Stomach (tissue), 8 donors: ENCODE measurements at regions not wholly inside any gene's neighbourhood (a gene's known extent, or its start where the extent isn't known, plus 50 kb on each side); places are given as distances from the start of the nearest gene placed in this dataset.

ENCODE experiments used
- DNase-seq, 2 donors: peaks; one replicate each; pipeline versions ENCODE4 v3.0.0 to v3.0.0-alpha.2; 2013 to 2019
- H3K27ac ChIP-seq, 5 donors: fragments of 200-600 bp in 4 of 5; sonication (generic) in 4 of 5; one replicate each; pipeline ENCODE4 v1.5.1; 2013 to 2019; ENCODE audit warnings: mild to moderate bottlenecking in 1 of 5, moderate library complexity in 1 of 5
- H3K27me3 ChIP-seq, 3 donors: fragments of 200-600 bp; sonication (generic); one replicate each; pipeline ENCODE4 v1.5.1; 2017 to 2019; ENCODE audit warnings: mixed run types in 1 of 3
- H3K36me3 ChIP-seq, 4 donors: fragments of 200-600 bp; sonication (generic); 1 replicate in 3 of 4; 2 replicates in 1 of 4; pipeline ENCODE4 v1.5.1; 2016 to 2019
- H3K4me1 ChIP-seq, 4 donors: fragments of 200-600 bp; sonication (generic); one replicate each; pipeline ENCODE4 v1.5.1; 2016 to 2019
- H3K4me3 ChIP-seq, 4 donors: fragments of 200-600 bp; sonication (generic) in 3 of 4; one replicate each; pipeline ENCODE4 v1.5.1; 2016 to 2019; ENCODE audit warnings: mild to moderate bottlenecking in 1 of 4
- H3K9me3 ChIP-seq, 4 donors: fragments of 200-600 bp; sonication (generic); one replicate each; pipeline ENCODE4 v1.5.1; 2016 to 2019
- EP300 ChIP-seq: sonication (generic); formaldehyde crosslinking; IDR thresholded peaks from one replicate; pipeline ENCODE4 v1.6.1; 2017; ENCODE audit warnings: antibody characterized with exemption
- POLR2A ChIP-seq, 4 donors: fragments of 450-650 bp; IDR thresholded peaks; one replicate each; pipeline ENCODE4 v1.6.1; 2016; ENCODE audit warnings: antibody characterized with exemption in 4 of 4, control low read depth in 2 of 4, mild to moderate bottlenecking in 1 of 4, moderate library complexity in 1 of 4
- POLR2AphosphoS5 ChIP-seq, 3 donors: sonication (generic); formaldehyde crosslinking; IDR thresholded peaks; one replicate each; pipeline ENCODE4 v1.6.1; 2016; ENCODE audit warnings: antibody characterized with exemption in 3 of 3
- WGBS, 5 donors: extraction: QIAGEN DNeasy Blood & Tissue Kit in 3 of 5; methylation state at CpG; one replicate each; pipeline versions ENCODE4 v1.1.5 to v1.1.7; 2013 to 2018; 5-methylcytosine and 5-hydroxymethylcytosine counted together
- intact Hi-C: fragments of 100-400 bp; cut with DNase I; formaldehyde crosslinking; loops from one replicate; pipeline ENCODE4 v1.15.1; 2023; ENCODE audit warnings: low total_unique reads
- TF ChIP-seq, protein P1 (sequence below), 7 experiments: fragments of 450-650 bp in 4 of 7; fragments of 200-600 bp in 3 of 7; sonication (generic) in 3 of 7; IDR thresholded peaks; one replicate each; pipeline ENCODE4 v1.5.1; 2016 to 2019; ENCODE audit warnings: antibody characterized with exemption in 7 of 7, control low read depth in 2 of 7, mild to moderate bottlenecking in 1 of 7
- donor health status: healthy with polysubstance abuse.
- donor health status: Bipolar disorder and iron deficiency.
- donor health status: healthy.

DNA sequence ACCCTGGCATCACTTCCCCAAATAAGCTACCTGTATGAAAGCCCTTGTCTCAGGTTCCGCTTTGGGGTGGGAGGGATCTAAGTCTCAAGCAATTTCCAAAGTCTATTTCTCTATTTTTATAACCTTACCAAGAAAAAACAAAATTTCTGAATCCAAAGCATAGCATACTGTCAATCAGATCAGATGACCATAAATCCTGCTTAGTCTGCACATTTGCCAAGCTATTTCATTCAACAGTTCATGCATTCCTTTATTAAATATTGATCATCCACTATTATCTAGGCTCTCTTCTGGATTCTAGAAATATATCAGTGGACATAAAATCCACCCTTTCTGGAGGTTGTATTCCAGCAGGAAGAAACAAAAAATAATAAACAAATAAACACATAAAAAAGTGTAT is 263.5 kb upstream of the USP15 start:
- Histone ChIP-seq H3K4me1 (peaks cover 0 to 9% (median 0%) of the 10 kb centered on the region in 4 donors), H3K27ac (no peak overlapping the region), H3K9me3 (no peaks in the 10 kb centered on the region), H3K27me3 (no peaks in the 10 kb centered on the region), H3K4me3 (no peak overlapping the region), H3K36me3 (no peaks in the 10 kb centered on the region)
- no peak for TF ChIP-seq POLR2A (IDR thresholded peaks at IDR 0.05)
- TF ChIP-seq EP300, result no peak
- TF ChIP-seq, protein P1, sequence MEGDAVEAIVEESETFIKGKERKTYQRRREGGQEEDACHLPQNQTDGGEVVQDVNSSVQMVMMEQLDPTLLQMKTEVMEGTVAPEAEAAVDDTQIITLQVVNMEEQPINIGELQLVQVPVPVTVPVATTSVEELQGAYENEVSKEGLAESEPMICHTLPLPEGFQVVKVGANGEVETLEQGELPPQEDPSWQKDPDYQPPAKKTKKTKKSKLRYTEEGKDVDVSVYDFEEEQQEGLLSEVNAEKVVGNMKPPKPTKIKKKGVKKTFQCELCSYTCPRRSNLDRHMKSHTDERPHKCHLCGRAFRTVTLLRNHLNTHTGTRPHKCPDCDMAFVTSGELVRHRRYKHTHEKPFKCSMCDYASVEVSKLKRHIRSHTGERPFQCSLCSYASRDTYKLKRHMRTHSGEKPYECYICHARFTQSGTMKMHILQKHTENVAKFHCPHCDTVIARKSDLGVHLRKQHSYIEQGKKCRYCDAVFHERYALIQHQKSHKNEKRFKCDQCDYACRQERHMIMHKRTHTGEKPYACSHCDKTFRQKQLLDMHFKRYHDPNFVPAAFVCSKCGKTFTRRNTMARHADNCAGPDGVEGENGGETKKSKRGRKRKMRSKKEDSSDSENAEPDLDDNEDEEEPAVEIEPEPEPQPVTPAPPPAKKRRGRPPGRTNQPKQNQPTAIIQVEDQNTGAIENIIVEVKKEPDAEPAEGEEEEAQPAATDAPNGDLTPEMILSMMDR (IDR thresholded peaks at IDR 0.05), result no peak
- TF ChIP-seq POLR2AphosphoS5 (IDR thresholded peaks at IDR 0.05), result no peak
- no peak for DNase-seq
- intact Hi-C loops, result no loop called here
- 90 to 97% (median 93%) methylated on average over 1 of the region's 1 CpG for WGBS, 5 donors

DNA sequence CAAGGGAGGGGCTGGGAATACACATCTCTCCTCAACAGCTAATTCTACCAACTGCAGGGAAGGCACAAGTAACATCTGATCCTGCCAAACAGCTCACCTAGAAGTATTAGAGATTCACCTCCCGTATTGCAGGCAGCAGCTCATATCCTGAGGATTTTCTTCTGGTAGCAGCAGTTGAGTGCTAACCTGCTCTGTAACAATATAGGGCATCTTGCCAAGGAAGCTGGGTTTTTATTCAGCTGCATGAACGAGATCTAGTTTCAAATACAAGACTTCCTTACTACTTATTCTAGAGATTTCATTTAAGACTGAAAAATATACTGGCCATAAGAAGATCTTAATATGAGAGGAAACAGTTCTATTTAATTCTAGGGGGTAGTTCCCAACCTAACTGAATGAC is 261.4 kb upstream of the USP15 start:
- no peaks in the 10 kb centered on the region for H3K9me3 ChIP-seq
- DNase-seq, result peak in 1 of 2 donors; percentile 46
- H3K27me3 ChIP-seq, result no peaks in the 10 kb centered on the region
- no peak overlapping the region for H3K4me3 ChIP-seq
- H3K4me1 ChIP-seq, result peaks cover 0 to 9% (median 0%) of the 10 kb centered on the region in 4 donors
- intact Hi-C loops, result no loop called here
- no peak overlapping the region for H3K27ac ChIP-seq
- 5 to 29% (median 17%) methylated on average over 2 of the region's 2 CpGs for WGBS, 5 donors
- no peak for TF ChIP-seq EP300
- no peak for TF ChIP-seq POLR2A (IDR thresholded peaks at IDR 0.05)
- TF ChIP-seq, protein P1 (IDR thresholded peaks at IDR 0.05), result no peak
- no peak for TF ChIP-seq POLR2AphosphoS5 (IDR thresholded peaks at IDR 0.05)
- H3K36me3 ChIP-seq, result no peaks in the 10 kb centered on the region

DNA sequence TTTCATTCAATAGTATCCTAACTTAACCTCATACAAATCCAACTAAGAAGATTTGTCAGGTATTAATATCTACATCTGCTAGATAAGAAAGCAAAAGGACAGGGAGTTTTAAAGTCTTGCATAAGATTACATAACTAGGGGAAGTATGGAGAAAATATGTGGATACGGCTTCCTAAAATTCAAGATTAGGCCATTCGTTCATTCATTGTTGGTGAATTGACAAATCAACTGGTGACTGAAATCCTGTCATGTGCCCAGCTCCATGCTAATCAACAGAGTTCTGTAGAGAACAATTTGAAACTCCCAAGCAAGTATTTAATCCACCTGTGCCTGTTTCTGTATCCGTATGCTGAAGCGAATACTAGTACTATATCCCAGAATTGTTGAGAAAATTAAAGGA is 260.9 kb upstream of the USP15 start:
- 51 to 64% (median 54%) methylated on average over 4 of the region's 4 CpGs for WGBS, 5 donors
- H3K27ac ChIP-seq, result no peak overlapping the region
- intact Hi-C loops, result no loop called here
- DNase-seq, result no peak
- no peaks in the 10 kb centered on the region for H3K27me3 ChIP-seq
- H3K9me3 ChIP-seq, result no peaks in the 10 kb centered on the region
- TF ChIP-seq POLR2A (IDR thresholded peaks at IDR 0.05), result no peak
- no peak for TF ChIP-seq EP300
- no peak for TF ChIP-seq POLR2AphosphoS5 (IDR thresholded peaks at IDR 0.05)
- TF ChIP-seq, protein P1 (IDR thresholded peaks at IDR 0.05), result no peak
- no peak overlapping the region for H3K4me3 ChIP-seq
- no peaks in the 10 kb centered on the region for H3K36me3 ChIP-seq
- H3K4me1 ChIP-seq, result peaks cover 0 to 9% (median 0%) of the 10 kb centered on the region in 4 donors

DNA sequence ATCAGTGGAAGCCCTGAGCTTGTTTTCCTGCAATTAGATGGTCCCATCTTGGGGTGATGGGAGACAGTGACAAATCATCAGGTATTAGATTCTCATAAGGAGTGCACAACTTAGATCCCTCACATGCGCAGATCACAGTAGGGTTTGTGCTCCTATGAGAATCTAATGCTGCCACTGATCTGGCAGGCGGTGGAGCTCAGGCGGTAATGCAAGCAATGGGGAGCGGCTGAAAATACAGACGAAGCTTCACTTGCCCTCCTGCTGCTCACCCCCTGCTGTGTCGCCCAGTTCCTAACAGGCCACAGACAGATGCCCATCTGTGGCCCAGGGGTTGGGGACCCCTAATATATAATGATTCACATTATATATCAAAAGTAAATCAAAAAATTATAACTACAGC is 258.8 kb upstream of the USP15 start:
- Histone ChIP-seq H3K4me3 (no peak overlapping the region), H3K4me1 (peaks cover 0 to 9% (median 0%) of the 10 kb centered on the region in 4 donors), H3K9me3 (no peaks in the 10 kb centered on the region), H3K27me3 (no peaks in the 10 kb centered on the region), H3K27ac (no peak overlapping the region), H3K36me3 (no peaks in the 10 kb centered on the region)
- WGBS, 5 donors, result 93 to 98% (median 96%) methylated on average over 6 of the region's 6 CpGs
- intact Hi-C loops, result no loop called here
- TF ChIP-seq EP300, result no peak
- TF ChIP-seq POLR2A (IDR thresholded peaks at IDR 0.05), result no peak
- TF ChIP-seq, protein P1 (IDR thresholded peaks at IDR 0.05), result no peak
- TF ChIP-seq POLR2AphosphoS5 (IDR thresholded peaks at IDR 0.05), result no peak
- DNase-seq, result no peak
